PC-9 (cell line): ENCODE measurements at regions not wholly inside any gene's neighbourhood (a gene's known extent, or its start where the extent isn't known, plus 50 kb on each side); places are given as distances from the start of the nearest gene placed in this dataset.

Experiments used
- EZH2 ChIP-seq: fragments of 200-600 bp; sonication (generic); IDR thresholded peaks from 2 replicates; pipeline ENCODE4 v1.8.0; 2017; ENCODE audit warnings: antibody characterized with exemption, low read depth
- TF ChIP-seq, protein P1 (sequence below): fragments of 200-600 bp; sonication (generic); conservative IDR thresholded peaks from 2 replicates; pipeline ENCODE4 v1.6.1; 2017; ENCODE audit warnings: mixed run types, antibody characterized with exemption, mild to moderate bottlenecking, moderate library complexity

DNA sequence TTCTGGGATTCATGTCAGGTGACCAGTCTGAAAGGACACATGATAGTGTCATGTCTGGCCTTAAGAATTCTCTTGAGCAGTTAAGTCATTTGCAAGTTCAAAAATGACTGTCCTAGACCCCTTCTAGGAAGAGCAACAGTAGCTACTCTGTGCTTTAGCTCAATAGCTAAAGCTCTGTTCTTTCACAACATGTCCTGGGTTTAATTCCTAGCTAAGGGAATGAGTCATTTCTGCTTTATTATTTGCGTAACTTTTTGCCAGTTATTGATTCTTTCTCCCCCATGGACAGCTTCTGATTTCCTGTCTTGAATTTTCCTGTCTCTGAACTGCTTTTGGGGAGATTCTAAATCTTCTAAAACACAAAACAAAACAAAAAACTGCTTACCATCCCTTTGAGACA lies 1055.8 kb upstream of the DIAPH2 start:
- TF ChIP-seq, protein P1, sequence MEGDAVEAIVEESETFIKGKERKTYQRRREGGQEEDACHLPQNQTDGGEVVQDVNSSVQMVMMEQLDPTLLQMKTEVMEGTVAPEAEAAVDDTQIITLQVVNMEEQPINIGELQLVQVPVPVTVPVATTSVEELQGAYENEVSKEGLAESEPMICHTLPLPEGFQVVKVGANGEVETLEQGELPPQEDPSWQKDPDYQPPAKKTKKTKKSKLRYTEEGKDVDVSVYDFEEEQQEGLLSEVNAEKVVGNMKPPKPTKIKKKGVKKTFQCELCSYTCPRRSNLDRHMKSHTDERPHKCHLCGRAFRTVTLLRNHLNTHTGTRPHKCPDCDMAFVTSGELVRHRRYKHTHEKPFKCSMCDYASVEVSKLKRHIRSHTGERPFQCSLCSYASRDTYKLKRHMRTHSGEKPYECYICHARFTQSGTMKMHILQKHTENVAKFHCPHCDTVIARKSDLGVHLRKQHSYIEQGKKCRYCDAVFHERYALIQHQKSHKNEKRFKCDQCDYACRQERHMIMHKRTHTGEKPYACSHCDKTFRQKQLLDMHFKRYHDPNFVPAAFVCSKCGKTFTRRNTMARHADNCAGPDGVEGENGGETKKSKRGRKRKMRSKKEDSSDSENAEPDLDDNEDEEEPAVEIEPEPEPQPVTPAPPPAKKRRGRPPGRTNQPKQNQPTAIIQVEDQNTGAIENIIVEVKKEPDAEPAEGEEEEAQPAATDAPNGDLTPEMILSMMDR, result no peak
- no peak for TF ChIP-seq EZH2
